Sigmoid colon (tissue), 6 donors: ENCODE measurements at regions not wholly inside any gene's neighbourhood (a gene's known extent, or its start where the extent isn't known, plus 50 kb on each side); places are given as distances from the start of the nearest gene placed in this dataset.

Source experiments
- DNase-seq: peaks from one replicate; pipeline ENCODE4 v3.0.0-alpha.2; 2019
- H3K27ac ChIP-seq, 4 donors: fragments of 200-600 bp; sonication (generic); one replicate each; pipeline ENCODE4 v1.5.1; 2016 to 2019; ENCODE audit warnings: mild to moderate bottlenecking in 1 of 4
- H3K27me3 ChIP-seq, 3 donors: fragments of 200-600 bp; sonication (generic); one replicate each; pipeline ENCODE4 v1.5.1; 2019; ENCODE audit warnings: mild to moderate bottlenecking in 1 of 3
- H3K36me3 ChIP-seq, 4 donors: fragments of 200-600 bp; sonication (generic); one replicate each; pipeline ENCODE4 v1.5.1; 2016 to 2019
- H3K4me1 ChIP-seq, 4 donors: fragments of 200-600 bp; sonication (generic); one replicate each; pipeline ENCODE4 v1.5.1; 2017 to 2019
- H3K4me3 ChIP-seq, 4 donors: fragments of 200-600 bp; sonication (generic); one replicate each; pipeline ENCODE4 v1.5.1; 2017 to 2019; ENCODE audit warnings: mild to moderate bottlenecking in 2 of 4, moderate library complexity in 1 of 4
- H3K9me3 ChIP-seq, 4 donors: fragments of 200-600 bp in 3 of 4; sonication (generic) in 3 of 4; one replicate each; pipeline versions ENCODE4 v1.5.1 to v1.6.1; 2013 to 2019
- CTCF ChIP-seq, 4 experiments: fragments of 450-650 bp in 3 of 4; fragments of 200-600 bp in 1 of 4; IDR thresholded peaks; one replicate each; pipeline ENCODE4 v1.5.1; 2016 to 2019; ENCODE audit warnings: antibody characterized with exemption in 4 of 4, mild to moderate bottlenecking in 3 of 4, moderate library complexity in 2 of 4
- EP300 ChIP-seq, 4 donors: sonication (generic); formaldehyde crosslinking; IDR thresholded peaks; one replicate each; pipeline ENCODE4 v1.6.1; 2017; ENCODE audit warnings: antibody characterized with exemption in 4 of 4
- POLR2A ChIP-seq, 2 donors: fragments of 450-650 bp; IDR thresholded peaks; one replicate each; pipeline ENCODE4 v1.6.1; 2016; ENCODE audit warnings: antibody characterized with exemption in 2 of 2, mild to moderate bottlenecking in 2 of 2, moderate library complexity in 2 of 2
- POLR2AphosphoS5 ChIP-seq, 4 donors: sonication (generic); formaldehyde crosslinking; IDR thresholded peaks; one replicate each; pipeline ENCODE4 v1.6.1; 2017; ENCODE audit warnings: antibody characterized with exemption in 4 of 4
- WGBS, 2 donors: extraction: QIAGEN DNeasy Blood & Tissue Kit; methylation state at CpG; one replicate each; pipeline ENCODE4 v1.1.7; 2013; 5-methylcytosine and 5-hydroxymethylcytosine counted together
- intact Hi-C: fragments of 100-400 bp; cut with DNase I; formaldehyde crosslinking; loops from one replicate; pipeline ENCODE4 v1.15.1; 2023
- donor health status: healthy with polysubstance abuse.
- donor health status: healthy.

GRCh38 chr14:28584951-28585350, 181.6 kb upstream of the FOXG1 start:
- no peak for DNase-seq
- 70 to 84% methylated on average over 2 of the region's 2 CpGs for WGBS, 2 donors
- intact Hi-C loops: no loop called here
- H3K36me3 ChIP-seq: no peaks in the 10 kb centered on the region
- H3K9me3 ChIP-seq: no peaks in the 10 kb centered on the region
- TF ChIP-seq POLR2A (IDR thresholded peaks at IDR 0.05): no peak
- TF ChIP-seq EP300 (IDR thresholded peaks at IDR 0.05): no peak
- TF ChIP-seq POLR2AphosphoS5 (IDR thresholded peaks at IDR 0.05): no peak
- TF ChIP-seq CTCF (IDR thresholded peaks at IDR 0.05): no peak
- H3K4me1 ChIP-seq: no peaks in the 10 kb centered on the region
- H3K27me3 ChIP-seq: no peaks in the 10 kb centered on the region
- no peak overlapping the region for H3K27ac ChIP-seq
- no peak overlapping the region for H3K4me3 ChIP-seq

- TF ChIP-seq POLR2AphosphoS5 (IDR thresholded peaks at IDR 0.05) (no peak), CTCF (IDR thresholded peaks at IDR 0.05) (no peak), POLR2A (IDR thresholded peaks at IDR 0.05) (no peak), EP300 (IDR thresholded peaks at IDR 0.05) (no peak)
- intact Hi-C loops: no loop called here
- Histone ChIP-seq H3K4me3 (no peak overlapping the region), H3K36me3 (no peaks in the 10 kb centered on the region), H3K9me3 (no peaks in the 10 kb centered on the region), H3K4me1 (no peaks in the 10 kb centered on the region), H3K27ac (no peak overlapping the region), H3K27me3 (no peaks in the 10 kb centered on the region)
- DNase-seq: no peak
- WGBS, 2 donors: 46 to 59% methylated on average over 1 of the region's 1 CpG
Measured at GRCh38 chr14:28589792-28590191, 176.8 kb upstream of the FOXG1 start.

GRCh38 chr14:28596391-28596790, 170.2 kb upstream of the FOXG1 start:
- intact Hi-C loops: no loop called here
- Histone ChIP-seq H3K4me3 (no peak overlapping the region), H3K9me3 (no peaks in the 10 kb centered on the region), H3K4me1 (no peaks in the 10 kb centered on the region), H3K36me3 (no peaks in the 10 kb centered on the region), H3K27me3 (no peaks in the 10 kb centered on the region), H3K27ac (no peak overlapping the region)
- TF ChIP-seq POLR2A (IDR thresholded peaks at IDR 0.05) (no peak), EP300 (IDR thresholded peaks at IDR 0.05) (no peak), CTCF (IDR thresholded peaks at IDR 0.05) (no peak), POLR2AphosphoS5 (IDR thresholded peaks at IDR 0.05) (no peak)
- DNase-seq: no peak

- Histone ChIP-seq H3K4me3 (no peak overlapping the region), H3K36me3 (no peaks in the 10 kb centered on the region), H3K27ac (no peak overlapping the region), H3K27me3 (no peaks in the 10 kb centered on the region), H3K9me3 (no peaks in the 10 kb centered on the region), H3K4me1 (no peaks in the 10 kb centered on the region)
- no peak for DNase-seq
- WGBS, 2 donors: 35 to 61% methylated on average over 2 of the region's 2 CpGs
- TF ChIP-seq POLR2AphosphoS5 (IDR thresholded peaks at IDR 0.05) (no peak), EP300 (IDR thresholded peaks at IDR 0.05) (no peak), POLR2A (IDR thresholded peaks at IDR 0.05) (no peak), CTCF (IDR thresholded peaks at IDR 0.05) (no peak)
- intact Hi-C loops: no loop called here
Measured at GRCh38 chr14:28599191-28599590, 167.4 kb upstream of the FOXG1 start.

GRCh38 chr14:28599605-28600004, 167.0 kb upstream of the FOXG1 start:
- H3K4me1 ChIP-seq: no peaks in the 10 kb centered on the region
- TF ChIP-seq POLR2AphosphoS5 (IDR thresholded peaks at IDR 0.05) (no peak), EP300 (IDR thresholded peaks at IDR 0.05) (no peak), CTCF (IDR thresholded peaks at IDR 0.05) (no peak), POLR2A (IDR thresholded peaks at IDR 0.05) (no peak)
- H3K27ac ChIP-seq: no peak overlapping the region
- H3K9me3 ChIP-seq: no peaks in the 10 kb centered on the region
- H3K27me3 ChIP-seq: no peaks in the 10 kb centered on the region
- H3K4me3 ChIP-seq: no peak overlapping the region
- WGBS, 2 donors: 30 to 71% methylated on average over 1 of the region's 1 CpG
- H3K36me3 ChIP-seq: no peaks in the 10 kb centered on the region
- DNase-seq: no peak
- intact Hi-C loops: no loop called here
